ENCODE measurements at regions not wholly inside any gene's neighbourhood (a gene's known extent, or its start where the extent isn't known, plus 50 kb on each side); places are given as distances from the start of the nearest gene placed in this dataset.

DNA sequence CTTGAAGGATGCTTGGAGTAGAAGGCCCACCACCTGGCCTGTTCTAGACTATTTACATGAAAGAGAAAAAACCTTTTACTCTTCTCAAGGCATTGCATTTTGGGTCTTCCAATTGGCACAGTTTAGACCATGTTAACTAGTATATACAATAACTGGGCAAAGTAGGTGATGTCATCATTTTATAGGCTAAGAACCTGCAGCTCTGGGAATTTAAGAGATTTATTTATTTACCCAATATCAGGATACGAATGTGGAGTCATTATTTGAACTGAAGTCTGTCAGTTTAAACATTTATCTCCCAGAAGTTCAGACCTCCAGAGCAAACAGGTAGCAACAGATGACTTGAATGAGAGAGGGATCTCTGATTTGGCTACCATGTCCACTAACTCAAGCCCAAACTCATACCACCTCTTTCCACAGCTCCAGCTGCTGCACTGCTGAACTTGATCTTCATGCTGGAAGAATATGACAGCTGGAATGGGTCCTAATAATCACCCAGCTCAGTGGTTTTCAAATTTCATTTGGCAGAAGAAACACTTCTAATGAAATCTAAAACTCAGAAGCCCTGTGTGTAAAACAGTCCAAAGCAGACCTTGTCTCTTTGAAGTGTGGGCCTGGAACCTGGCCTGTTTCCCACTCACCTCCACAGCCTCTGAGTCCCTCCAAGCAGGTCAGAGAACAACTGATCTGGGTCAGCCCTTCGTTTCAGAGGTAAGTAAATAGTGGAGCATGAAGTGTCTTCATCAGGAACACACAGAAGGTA, 179.2 kb downstream of the EMP1 start:
- Histone ChIP-seq H2AFZ (ENCODE audit: low read depth) (no peak overlapping the region), H3K79me2 (ENCODE audit: insufficient read depth, low read depth) (no peaks in the 10 kb centered on the region), H3K27ac (no peak overlapping the region), H3K9ac (no peak overlapping the region), H4K20me1 (ENCODE audit: insufficient read depth) (no peaks in the 10 kb centered on the region), H3K4me1 (ENCODE audit: low read depth, poor library complexity, severe bottlenecking) (no peaks in the 10 kb centered on the region), H3K4me3 (IDR thresholded peaks at IDR 0.05; ENCODE audit: insufficient read depth, low read depth, low read length) (no peak overlapping the region), H3K36me3 (ENCODE audit: insufficient read depth) (no peaks in the 10 kb centered on the region), H3K4me2 (no peak overlapping the region), H3K27me3 (ENCODE audit: insufficient read depth, low read depth) (no peaks in the 10 kb centered on the region)
- no peak for TF ChIP-seq CTCF (conservative IDR thresholded peaks at IDR 0.05; ENCODE audit: low read depth, low read length)

- no peaks in the 10 kb centered on the region for H3K27me3 ChIP-seq (ENCODE audit: insufficient read depth, low read depth)
- H4K20me1 ChIP-seq (ENCODE audit: insufficient read depth) = no peaks in the 10 kb centered on the region
- no peak for TF ChIP-seq CTCF (conservative IDR thresholded peaks at IDR 0.05; ENCODE audit: low read depth, low read length)
- H3K36me3 ChIP-seq (ENCODE audit: insufficient read depth) = no peaks in the 10 kb centered on the region
- no peak overlapping the region for H3K27ac ChIP-seq
- H3K4me1 ChIP-seq (ENCODE audit: low read depth, poor library complexity, severe bottlenecking) = no peaks in the 10 kb centered on the region
- H3K4me2 ChIP-seq = no peak overlapping the region
- H3K79me2 ChIP-seq (ENCODE audit: insufficient read depth, low read depth) = no peaks in the 10 kb centered on the region
- no peak overlapping the region for H3K4me3 ChIP-seq (IDR thresholded peaks at IDR 0.05; ENCODE audit: insufficient read depth, low read depth, low read length)
- no peak overlapping the region for H2AFZ ChIP-seq (ENCODE audit: low read depth)
- no peak overlapping the region for H3K9ac ChIP-seq
Measured at GRCh38 chr12:13374793-13375192, 178.3 kb downstream of the EMP1 start.

GRCh38 chr12:13373803-13374202, 177.3 kb downstream of the EMP1 start:
- Histone ChIP-seq H3K4me1 (ENCODE audit: low read depth, poor library complexity, severe bottlenecking) (no peaks in the 10 kb centered on the region), H3K4me2 (no peak overlapping the region), H3K27ac (no peak overlapping the region), H3K27me3 (ENCODE audit: insufficient read depth, low read depth) (no peaks in the 10 kb centered on the region), H3K9ac (no peak overlapping the region), H4K20me1 (ENCODE audit: insufficient read depth) (no peaks in the 10 kb centered on the region), H3K4me3 (IDR thresholded peaks at IDR 0.05; ENCODE audit: insufficient read depth, low read depth, low read length) (no peak overlapping the region), H3K36me3 (ENCODE audit: insufficient read depth) (no peaks in the 10 kb centered on the region), H3K79me2 (ENCODE audit: insufficient read depth, low read depth) (no peaks in the 10 kb centered on the region), H2AFZ (ENCODE audit: low read depth) (no peak overlapping the region)
- no peak for TF ChIP-seq CTCF (conservative IDR thresholded peaks at IDR 0.05; ENCODE audit: low read depth, low read length)

- Histone ChIP-seq H3K27me3 (ENCODE audit: insufficient read depth, low read depth) (no peaks in the 10 kb centered on the region), H3K4me2 (no peak overlapping the region), H3K4me1 (ENCODE audit: low read depth, poor library complexity, severe bottlenecking) (no peaks in the 10 kb centered on the region), H2AFZ (ENCODE audit: low read depth) (no peak overlapping the region), H4K20me1 (ENCODE audit: insufficient read depth) (no peaks in the 10 kb centered on the region), H3K27ac (no peak overlapping the region), H3K36me3 (ENCODE audit: insufficient read depth) (no peaks in the 10 kb centered on the region), H3K9ac (no peak overlapping the region), H3K4me3 (IDR thresholded peaks at IDR 0.05; ENCODE audit: insufficient read depth, low read depth, low read length) (no peak overlapping the region), H3K79me2 (ENCODE audit: insufficient read depth, low read depth) (no peaks in the 10 kb centered on the region)
- TF ChIP-seq CTCF (conservative IDR thresholded peaks at IDR 0.05; ENCODE audit: low read depth, low read length) = no peak
Measured at GRCh38 chr12:13373131-13373530, 176.6 kb downstream of the EMP1 start.
